BE2C (cell line): ENCODE measurements at regions not wholly inside any gene's neighbourhood (a gene's known extent, or its start where the extent isn't known, plus 50 kb on each side); places are given as distances from the start of the nearest gene placed in this dataset.

Source experiments
- DNase-seq: peaks from one replicate; pipeline ENCODE4 v3.0.0-alpha.2; 2020
- H3K27me3 ChIP-seq: fragments of 250-450 bp; sonication (Bioruptor Pico); 2 replicates; pipeline ENCODE4 v1.5.1; 2020; ENCODE audit warnings: mild to moderate bottlenecking
- H3K36me3 ChIP-seq: fragments of 250-450 bp; sonication (Bioruptor Pico); 2 replicates; pipeline ENCODE4 v1.5.1; 2020; ENCODE audit warnings: mild to moderate bottlenecking
- H3K4me1 ChIP-seq: fragments of 250-450 bp; sonication (Bioruptor Pico); 2 replicates; pipeline ENCODE4 v1.5.1; 2020
- H3K4me3 ChIP-seq: 2 replicates; pipeline ENCODE4 v1.5.1; 2011; ENCODE audit warnings: low read depth, low read length
- H3K9me3 ChIP-seq: fragments of 250-450 bp; sonication (Bioruptor Pico); 2 replicates; pipeline ENCODE4 v1.5.1; 2020
- CTCF ChIP-seq: IDR thresholded peaks from 2 replicates; pipeline ENCODE4 v1.5.1; 2012; ENCODE audit warnings: mild to moderate bottlenecking, low read depth, low read length

GRCh38 chrX:58051346-58051745, 141.1 kb upstream of the ZXDA start:
- no peak for TF ChIP-seq CTCF
- no peaks in the 10 kb centered on the region for H3K36me3 ChIP-seq

GRCh38 chrX:58044130-58044529, 133.9 kb upstream of the ZXDA start:
- Histone ChIP-seq H3K4me3 (no peak overlapping the region), H3K4me1 (no peaks in the 10 kb centered on the region), H3K27me3 (no peaks in the 10 kb centered on the region), H3K36me3 (no peaks in the 10 kb centered on the region), H3K9me3 (no peaks in the 10 kb centered on the region)
- TF ChIP-seq CTCF = no peak
- DNase-seq = no peak

More at GRCh38 chrX:58051346-58051745, 141.1 kb upstream of the ZXDA start:
- Histone ChIP-seq H3K9me3 (no peaks in the 10 kb centered on the region), H3K27me3 (no peaks in the 10 kb centered on the region), H3K4me1 (no peaks in the 10 kb centered on the region), H3K4me3 (no peak overlapping the region)
- no peak for DNase-seq

GRCh38 chrX:58025979-58026378, 115.7 kb upstream of the ZXDA start:
- TF ChIP-seq CTCF = peak; percentile 50
- no peaks in the 10 kb centered on the region for H3K9me3 ChIP-seq
- peak; percentile 13 for DNase-seq
- no peaks in the 10 kb centered on the region for H3K4me1 ChIP-seq
- no peaks in the 10 kb centered on the region for H3K36me3 ChIP-seq
- no peaks in the 10 kb centered on the region for H3K27me3 ChIP-seq
- no peak overlapping the region for H3K4me3 ChIP-seq

DNA sequence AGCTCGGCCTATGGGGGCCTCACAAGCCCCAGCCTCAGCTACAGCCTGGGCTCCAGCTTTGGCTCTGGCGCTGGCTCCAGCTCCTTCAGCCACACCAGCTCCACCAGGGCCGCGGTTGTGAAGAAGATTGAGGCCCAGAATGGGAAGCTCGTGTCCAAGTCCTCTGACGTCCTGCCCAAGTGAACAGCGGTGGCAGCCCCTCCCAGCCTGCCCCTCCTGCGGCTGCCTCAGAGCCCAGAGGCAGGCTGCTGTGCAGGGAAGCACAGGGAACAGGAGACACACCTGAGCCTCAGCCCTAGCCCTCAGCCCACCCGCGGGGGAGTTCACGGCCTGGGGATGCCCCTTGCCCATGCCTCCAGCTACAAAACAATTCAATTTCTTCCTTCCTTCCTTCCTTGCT, 75.7 kb upstream of the ZXDA start:
- no peaks in the 10 kb centered on the region for H3K4me1 ChIP-seq
- no peaks in the 10 kb centered on the region for H3K36me3 ChIP-seq
- no peak overlapping the region for H3K4me3 ChIP-seq
- TF ChIP-seq CTCF = no peak
- H3K9me3 ChIP-seq = no peaks in the 10 kb centered on the region
- no peaks in the 10 kb centered on the region for H3K27me3 ChIP-seq
- DNase-seq = no peak

- no peak for TF ChIP-seq CTCF
- DNase-seq = no peak
- no peaks in the 10 kb centered on the region for H3K27me3 ChIP-seq
- H3K36me3 ChIP-seq = no peaks in the 10 kb centered on the region
- H3K4me3 ChIP-seq = no peak overlapping the region
- H3K4me1 ChIP-seq = no peaks in the 10 kb centered on the region
- H3K9me3 ChIP-seq = no peaks in the 10 kb centered on the region
These were observed 74.4 kb upstream of the ZXDA start for GRCh38 chrX:57984620-57985019.

GRCh38 chrX:57977992-57978391, 67.7 kb upstream of the ZXDA start:
- no peak for DNase-seq
- no peaks in the 10 kb centered on the region for H3K27me3 ChIP-seq
- TF ChIP-seq CTCF = no peak

More at GRCh38 chrX:57977992-57978391, 67.7 kb upstream of the ZXDA start:
- Histone ChIP-seq H3K4me1 (no peaks in the 10 kb centered on the region), H3K4me3 (no peak overlapping the region), H3K36me3 (no peaks in the 10 kb centered on the region), H3K9me3 (no peaks in the 10 kb centered on the region)
